ENCODE measurements at regions not wholly inside any gene's neighbourhood (a gene's known extent, or its start where the extent isn't known, plus 50 kb on each side); places are given as distances from the start of the nearest gene placed in this dataset.
"Not testable (repeated sequence)": the region's sequence is repeated elsewhere in the genome, so short reads cannot be mapped to it uniquely, and the experiment has no call there.

- no peak for DNase-seq
Measured at GRCh38 chr7:68977385-68978055, 620.8 kb upstream of the AUTS2 start.

- no peak for DNase-seq
Measured at GRCh38 chr7:68978710-68979109, 619.6 kb upstream of the AUTS2 start.

- no peak for DNase-seq
Measured at GRCh38 chr7:68980011-68980410, 618.3 kb upstream of the AUTS2 start.

- not testable (repeated sequence) for DNase-seq
Measured at GRCh38 chr7:68980432-68980831, 617.8 kb upstream of the AUTS2 start.

- no peak for DNase-seq
Measured at GRCh38 chr7:68984306-68984705, 614.0 kb upstream of the AUTS2 start.

- no peak for DNase-seq
Measured at GRCh38 chr7:68994841-68995240, 603.4 kb upstream of the AUTS2 start.

GRCh38 chr7:68998136-68998535, 600.1 kb upstream of the AUTS2 start:
- no peak for DNase-seq

- no peak for DNase-seq
Measured at GRCh38 chr7:69002416-69002815, 595.9 kb upstream of the AUTS2 start.

GRCh38 chr7:69012149-69012548, 586.1 kb upstream of the AUTS2 start:
- no peak for DNase-seq

- no peak for DNase-seq
Measured at GRCh38 chr7:69017208-69017607, 581.1 kb upstream of the AUTS2 start.

GRCh38 chr7:69018200-69018599, 580.1 kb upstream of the AUTS2 start:
- no peak for DNase-seq

- no peak for DNase-seq
Measured at GRCh38 chr7:69019437-69019836, 578.8 kb upstream of the AUTS2 start.

GRCh38 chr7:69020536-69020935, 577.7 kb upstream of the AUTS2 start:
- no peak for DNase-seq

GRCh38 chr7:69025249-69025648, 573.0 kb upstream of the AUTS2 start:
- DNase-seq = no peak

- no peak for DNase-seq
Measured at GRCh38 chr7:69032848-69033247, 565.4 kb upstream of the AUTS2 start.

GRCh38 chr7:69035826-69036225, 562.4 kb upstream of the AUTS2 start:
- no peak for DNase-seq

- DNase-seq = no peak
Measured at GRCh38 chr7:69036301-69036700, 562.0 kb upstream of the AUTS2 start.

GRCh38 chr7:69038915-69039314, 559.4 kb upstream of the AUTS2 start:
- no peak for DNase-seq

- no peak for DNase-seq
Measured at GRCh38 chr7:69042138-69042537, 556.1 kb upstream of the AUTS2 start.

- no peak for DNase-seq
Measured at GRCh38 chr7:69047151-69047754, 551.0 kb upstream of the AUTS2 start.

GRCh38 chr7:69049326-69049725, 548.9 kb upstream of the AUTS2 start:
- DNase-seq = no peak

- DNase-seq = no peak
Measured at GRCh38 chr7:69052447-69052846, 545.8 kb upstream of the AUTS2 start.

- no peak for DNase-seq
Measured at GRCh38 chr7:69060516-69060915, 537.8 kb upstream of the AUTS2 start.

GRCh38 chr7:69062020-69062765, 536.1 kb upstream of the AUTS2 start:
- DNase-seq = no peak

Data from effector CD4-positive, alpha-beta T cell (primary cell).